Tongue (tissue), 1 donor: ENCODE measurements at regions not wholly inside any gene's neighbourhood (a gene's known extent, or its start where the extent isn't known, plus 50 kb on each side); places are given as distances from the start of the nearest gene placed in this dataset.
"Not testable (repeated sequence)": the region's sequence is repeated elsewhere in the genome, so short reads cannot be mapped to it uniquely, and the experiment has no call there.

Experiments used
- DNase-seq: peaks from one replicate; pipeline ENCODE4 v3.0.0-alpha.2; 2015

GRCh38 chr10:33781606-33782395 lies 447.3 kb upstream of the NRP1 start:
- peak; percentile 52 for DNase-seq

- no peak for DNase-seq
Measured at GRCh38 chr10:33780961-33781360, 446.5 kb upstream of the NRP1 start.

- no peak for DNase-seq
Measured at GRCh38 chr10:33777223-33777622, 442.8 kb upstream of the NRP1 start.

GRCh38 chr10:33776419-33777070 lies 442.1 kb upstream of the NRP1 start:
- DNase-seq: no peak

GRCh38 chr10:33774857-33775256 lies 440.4 kb upstream of the NRP1 start:
- DNase-seq: no peak

GRCh38 chr10:33773886-33774480 lies 439.5 kb upstream of the NRP1 start:
- DNase-seq: no peak

GRCh38 chr10:33773253-33773573 lies 438.7 kb upstream of the NRP1 start:
- DNase-seq: peak; percentile 77

- peak; percentile 57 for DNase-seq
Measured at GRCh38 chr10:33772370-33773252, 438.1 kb upstream of the NRP1 start.

- not testable (repeated sequence) for DNase-seq
Measured at GRCh38 chr10:33771856-33772255, 437.4 kb upstream of the NRP1 start.

- no peak for DNase-seq
Measured at GRCh38 chr10:33764694-33765185, 430.3 kb upstream of the NRP1 start.

- DNase-seq: no peak
Measured at GRCh38 chr10:33760056-33760943, 425.8 kb upstream of the NRP1 start.

GRCh38 chr10:33759191-33759590 lies 424.7 kb upstream of the NRP1 start:
- DNase-seq: no peak

- DNase-seq: no peak
Measured at GRCh38 chr10:33758299-33758698, 423.8 kb upstream of the NRP1 start.

- DNase-seq: no peak
Measured at GRCh38 chr10:33754052-33754451, 419.6 kb upstream of the NRP1 start.

- DNase-seq: no peak
Measured at GRCh38 chr10:33753389-33753788, 418.9 kb upstream of the NRP1 start.

- no peak for DNase-seq
Measured at GRCh38 chr10:33749790-33750189, 415.3 kb upstream of the NRP1 start.

- DNase-seq: no peak
Measured at GRCh38 chr10:33749067-33749735, 414.7 kb upstream of the NRP1 start.

- DNase-seq: no peak
Measured at GRCh38 chr10:33746836-33747268, 412.4 kb upstream of the NRP1 start.

GRCh38 chr10:33746186-33746585 lies 411.7 kb upstream of the NRP1 start:
- peak; percentile 51 for DNase-seq

GRCh38 chr10:33743429-33743857 lies 409.0 kb upstream of the NRP1 start:
- DNase-seq: peak; percentile 38

GRCh38 chr10:33739031-33739430 lies 404.6 kb upstream of the NRP1 start:
- no peak for DNase-seq
